Panc1 (cell line): ENCODE measurements at regions not wholly inside any gene's neighbourhood (a gene's known extent, or its start where the extent isn't known, plus 50 kb on each side); places are given as distances from the start of the nearest gene placed in this dataset.

ENCODE experiments used
- ATAC-seq: fragments of 200-7000 bp; cut with Tn5 transposase; 2 replicates; pipeline ENCODE4 v1.9.1; 2020; ENCODE audit warnings: mild to moderate bottlenecking, moderate library complexity
- BruUV-seq: library from RNA; stranded (reverse); fragments of 400-500 nt; replicated peaks from 2 replicates; lab custom pipeline; 2021; lab: Mats Ljungman, UMichigan
- CTCF ChIA-PET: fragments of 300-600 bp; sonication (Branson Sonifier 250); formaldehyde crosslinking; loops from one replicate; lab custom pipeline; 2022; ENCODE audit warnings: antibody characterized with exemption; lab: Charles Lee
- POLR2A ChIA-PET: fragments of 300-600 bp; sonication (Branson Sonifier 250); formaldehyde crosslinking; loops from one replicate; lab custom pipeline; 2022; ENCODE audit warnings: antibody characterized with exemption; lab: Charles Lee
- DNase-seq: peaks from one replicate; pipeline ENCODE4 v3.0.0-alpha.2; 2010; ENCODE audit warnings: low read depth, low spot score
- H3K27ac ChIP-seq: 2 replicates; pipeline ENCODE4 v1.5.1; 2011; ENCODE audit warnings: mild to moderate bottlenecking, low read length, inconsistent platforms
- H3K27me3 ChIP-seq: fragments of 200-500 bp; sonication (Bioruptor generic); 2 replicates; pipeline ENCODE4 v1.6.0; 2014; ENCODE audit warnings: low read length, inconsistent platforms; ENCODE audit not compliant: control insufficient read depth, insufficient read depth
- H3K36me3 ChIP-seq: fragments of 200-500 bp; sonication (Bioruptor generic); 2 replicates; pipeline ENCODE4 v1.5.1; 2014; ENCODE audit warnings: inconsistent platforms, mild to moderate bottlenecking, low read length, moderate library complexity; ENCODE audit not compliant: control insufficient read depth, insufficient read depth
- H3K4me1 ChIP-seq: 2 replicates; pipeline ENCODE4 v1.5.1; 2011; ENCODE audit warnings: inconsistent platforms, mild to moderate bottlenecking, low read length, moderate library complexity; ENCODE audit not compliant: control insufficient read depth, insufficient read depth
- H3K4me3 ChIP-seq, 2 experiments: 2 replicates each; pipeline ENCODE4 v1.5.1; 2011 to 2012; ENCODE audit warnings: low read depth in 2 of 2, low read length in 2 of 2, mild to moderate bottlenecking in 2 of 2, inconsistent platforms in 1 of 2, moderate library complexity in 1 of 2
- H3K9me3 ChIP-seq: fragments of 200-500 bp; sonication (Bioruptor generic); 2 replicates; pipeline ENCODE4 v1.5.1; 2014; ENCODE audit warnings: low read depth, mild to moderate bottlenecking, inconsistent platforms, low read length, moderate library complexity; ENCODE audit not compliant: control insufficient read depth, insufficient read depth
- CTCF ChIP-seq: fragments of 450-650 bp; IDR thresholded peaks from 2 replicates; pipeline ENCODE4 v1.5.1; 2017; ENCODE audit warnings: mild to moderate bottlenecking
- POLR2AphosphoS5 ChIP-seq: IDR thresholded peaks from 2 replicates; pipeline ENCODE4 v1.6.1; 2012; ENCODE audit warnings: mild to moderate bottlenecking, low read depth, low read length, moderate library complexity
- REST ChIP-seq, 2 experiments: IDR thresholded peaks; 2 replicates each; pipeline ENCODE4 v1.6.1; 2011 to 2012; ENCODE audit warnings: low read depth in 2 of 2, control low read depth in 1 of 2, low read length in 1 of 2, mild to moderate bottlenecking in 1 of 2, moderate library complexity in 1 of 2; ENCODE audit not compliant: insufficient read depth in 1 of 2
- SIN3A ChIP-seq: IDR thresholded peaks from 2 replicates; pipeline ENCODE4 v1.6.1; 2012; ENCODE audit warnings: low read depth, mild to moderate bottlenecking, low read length, moderate library complexity, borderline replicate concordance; ENCODE audit not compliant: insufficient read depth
- TCF7L2 ChIP-seq: IDR thresholded peaks from 2 replicates; pipeline ENCODE4 v1.6.1; 2011; ENCODE audit warnings: mild to moderate bottlenecking, low read depth, low read length, inconsistent platforms
- in situ Hi-C: cut with HindIII; loops from 2 replicates; pipeline ENCODE4 v1.10.0; 2016; ENCODE audit warnings: low sequenced_read_pairs, low pct_unique_long_range_greater_than_20kb
- intact Hi-C: fragments of 100-400 bp; cut with micrococcal nuclease; formaldehyde crosslinking; loops from one replicate; pipeline ENCODE4 v1.10.0; 2022; ENCODE audit not compliant: unreplicated experiment

- intact Hi-C loops: no loop called here
- DNase-seq (no peak), ATAC-seq (no peak; the same call in 1 of the 2 replicates)
- H3K4me3 ChIP-seq: no peak overlapping the region
- H3K36me3 ChIP-seq: no peaks in the 10 kb centered on the region
- in situ Hi-C loops: no loop called here
- no TSS peak for BruUV-seq
- H3K9me3 ChIP-seq: no peaks in the 10 kb centered on the region
- POLR2A ChIA-PET: no interaction called here
- CTCF ChIA-PET: no interaction called here
- H3K4me1 ChIP-seq: no peaks in the 10 kb centered on the region
- no peaks in the 10 kb centered on the region for H3K27me3 ChIP-seq
- H3K27ac ChIP-seq: no peak overlapping the region
- no peak for TF ChIP-seq TCF7L2
- TF ChIP-seq SIN3A: no peak
- TF ChIP-seq CTCF: no peak
- TF ChIP-seq REST (IDR thresholded peaks at IDR 0.05; ENCODE audit: insufficient read depth in 1 of 2, low read depth in 2 of 2, low read length in 1 of 2): no peak
- no peak for TF ChIP-seq POLR2AphosphoS5
These were observed 351.2 kb upstream of the MAP3K7 start for GRCh38 chr6:90938122-90938521.

- no peak for ATAC-seq
These were observed 349.4 kb upstream of the MAP3K7 start for GRCh38 chr6:90936286-90936685.

More at GRCh38 chr6:90936286-90936685, 349.4 kb upstream of the MAP3K7 start:
- ChIA-PET CTCF (no interaction called here), POLR2A (interaction anchor here (1.2 kb wide), 1 partner anchor 8 kb away, joined by 4 read pairs; no protein-coding TSS in a partner anchor)
- no peak for DNase-seq
- H3K4me1 ChIP-seq: no peaks in the 10 kb centered on the region
- intact Hi-C loops (no loop called here), in situ Hi-C loops (no loop called here)
- BruUV-seq: no TSS peak
- no peaks in the 10 kb centered on the region for H3K9me3 ChIP-seq
- no peak overlapping the region for H3K4me3 ChIP-seq
- H3K27ac ChIP-seq: no peak overlapping the region
- no peaks in the 10 kb centered on the region for H3K36me3 ChIP-seq
- no peaks in the 10 kb centered on the region for H3K27me3 ChIP-seq
- TF ChIP-seq SIN3A (no peak), POLR2AphosphoS5 (no peak), REST (IDR thresholded peaks at IDR 0.05; ENCODE audit: insufficient read depth in 1 of 2, low read depth in 2 of 2, low read length in 1 of 2) (no peak), CTCF (no peak), TCF7L2 (no peak)
